ENCODE measurements at regions not wholly inside any gene's neighbourhood (a gene's known extent, or its start where the extent isn't known, plus 50 kb on each side); places are given as distances from the start of the nearest gene placed in this dataset.
A peak's percentile ranks its signal among the peaks of the same experiment; 100 is the strongest.

GRCh38 chr2:146321175-146321574 lies 1523.7 kb upstream of the ACVR2A start:
- H3K18ac ChIP-seq (ENCODE audit: insufficient read length, low read depth, low read length): no peak overlapping the region
- Mint-ChIP-seq H3K4me3 (no peak overlapping the region), H3K36me3 (ENCODE audit: insufficient read depth in 1 of 3, low read depth in 3 of 3) (no peaks in the 10 kb centered on the region), H3K9me3 (no peaks in the 10 kb centered on the region), H3K27ac (peak overlapping the region in 2 of 3 experiments; percentile 26 to 63; a peak in 2 of 7 replicates), H3K4me1 (peaks cover 5% of the 10 kb centered on the region in 2 experiments), H3K27me3 (ENCODE audit: low read depth) (no peaks in the 10 kb centered on the region)
- no peak overlapping the region for H2AK5ac ChIP-seq (ENCODE audit: insufficient read length, low read length)
- no peak overlapping the region for H3K9ac ChIP-seq (ENCODE audit: extremely low read depth, insufficient read length, low read length)
- H4K20me1 ChIP-seq (ENCODE audit: control insufficient read depth, insufficient read depth, insufficient read length): no peaks in the 10 kb centered on the region
- no peak overlapping the region for H2BK15ac ChIP-seq (ENCODE audit: low read depth, low read length)
- no peak for TF ChIP-seq CTCF (conservative IDR thresholded peaks at IDR 0.05)
- no peaks in the 10 kb centered on the region; the same call in 1 of the 2 replicates for H3K4me1 ChIP-seq (ENCODE audit: insufficient read depth, low read length)
- H2AFZ ChIP-seq (ENCODE audit: low read length): no peak overlapping the region
- no peak overlapping the region for H4K91ac ChIP-seq (ENCODE audit: insufficient read length, low read depth, low read length)
- H3T11ph ChIP-seq (ENCODE audit: low read length): no peak overlapping the region
- H2BK20ac ChIP-seq (ENCODE audit: low read depth, low read length, poor library complexity, severe bottlenecking): no peak overlapping the region
- H3K27me3 ChIP-seq (ENCODE audit: insufficient read depth, low read length): no peaks in the 10 kb centered on the region
- no peak overlapping the region for H2BK12ac ChIP-seq (ENCODE audit: insufficient read length, low read depth, low read length)
- H4K8ac ChIP-seq (replicated peaks; ENCODE audit: insufficient read length, low read depth, low read length): no peak overlapping the region
- H3K79me1 ChIP-seq (ENCODE audit: insufficient read depth, low read depth, low read length, poor library complexity, severe bottlenecking): no peaks in the 10 kb centered on the region
- DNase-seq: no peak
- H3K79me2 ChIP-seq (ENCODE audit: insufficient read depth, low read length): no peaks in the 10 kb centered on the region
- H3K23me2 ChIP-seq (ENCODE audit: insufficient read length, low read depth, low read length, poor library complexity, severe bottlenecking): no peaks in the 10 kb centered on the region
- H2BK120ac ChIP-seq (ENCODE audit: low read depth, low read length, poor library complexity, severe bottlenecking): no peak overlapping the region
- no peak overlapping the region for H3K4me2 ChIP-seq (ENCODE audit: insufficient read depth, insufficient read length, low read length)
- H4K5ac ChIP-seq (ENCODE audit: insufficient read length, low read depth, low read length): no peak overlapping the region
- H3K14ac ChIP-seq (ENCODE audit: insufficient read depth, low read length): no peak overlapping the region
- H3K56ac ChIP-seq (ENCODE audit: insufficient read length, low read depth, low read length): no peak overlapping the region
- H3K23ac ChIP-seq (ENCODE audit: insufficient read length, low read depth, low read length): no peak overlapping the region
- no CpG with 5 or more reads among the region's 2 CpGs for WGBS (ENCODE audit: extremely low coverage, insufficient read length, low lambda C conversion rate)
- no peak overlapping the region for H3K27ac ChIP-seq (ENCODE audit: insufficient read length, low read depth, low read length)
- H3K9me3 ChIP-seq (ENCODE audit: control insufficient read depth, low read depth, low read length): no peaks in the 10 kb centered on the region
- H2BK5ac ChIP-seq (ENCODE audit: insufficient read length, low read length): no peak overlapping the region
- H3K4ac ChIP-seq (ENCODE audit: low read depth, low read length): no peak overlapping the region
